ENCODE measurements at regions not wholly inside any gene's neighbourhood (a gene's known extent, or its start where the extent isn't known, plus 50 kb on each side); places are given as distances from the start of the nearest gene placed in this dataset.

GRCh38 chr1:110774398-110774797, 98.5 kb upstream of the CD53 start:
- no peak overlapping the region for H3K4me3 ChIP-seq (ENCODE audit: low read depth, poor library complexity, severe bottlenecking)
- intact Hi-C loops (cut with DNase I; ENCODE audit: low total_unique reads): no loop called here
- TF ChIP-seq CTCF (IDR thresholded peaks at IDR 0.05) (no peak), POLR2A (IDR thresholded peaks at IDR 0.05) (no peak)
- no peak for DNase-seq (ENCODE audit: low spot score in 2 of 2)

- TF ChIP-seq POLR2A (IDR thresholded peaks at IDR 0.05) (no peak), CTCF (IDR thresholded peaks at IDR 0.05) (no peak)
- 43 to 55% methylated on average over 3 of the region's 3 CpGs for WGBS, 2 donors
- intact Hi-C loops (cut with DNase I; ENCODE audit: low total_unique reads): no loop called here
- H3K4me3 ChIP-seq (ENCODE audit: low read depth, poor library complexity, severe bottlenecking): no peak overlapping the region
- DNase-seq (ENCODE audit: low spot score in 2 of 2): no peak
These were observed 99.1 kb upstream of the KCNA3 start for GRCh38 chr1:110773813-110774212.

GRCh38 chr1:110771245-110772022, 96.7 kb upstream of the KCNA3 start:
- intact Hi-C loops (cut with DNase I; ENCODE audit: low total_unique reads): no loop called here
- no peak overlapping the region for H3K4me3 ChIP-seq (ENCODE audit: low read depth, poor library complexity, severe bottlenecking)
- WGBS, 2 donors: 71 to 76% methylated on average over 2 of the region's 2 CpGs
- no peak for DNase-seq (ENCODE audit: low spot score in 2 of 2)
- TF ChIP-seq POLR2A (IDR thresholded peaks at IDR 0.05): no peak
- no peak for TF ChIP-seq CTCF (IDR thresholded peaks at IDR 0.05)

GRCh38 chr1:110770832-110771231, 96.1 kb upstream of the KCNA3 start:
- 61 to 68% methylated on average over 2 of the region's 2 CpGs for WGBS, 2 donors
- no peak for DNase-seq (ENCODE audit: low spot score in 2 of 2)
- H3K4me3 ChIP-seq (ENCODE audit: low read depth, poor library complexity, severe bottlenecking): no peak overlapping the region
- intact Hi-C loops (cut with DNase I; ENCODE audit: low total_unique reads): no loop called here
- TF ChIP-seq CTCF (IDR thresholded peaks at IDR 0.05) (no peak), POLR2A (IDR thresholded peaks at IDR 0.05) (no peak)

GRCh38 chr1:110768605-110769004, 93.9 kb upstream of the KCNA3 start:
- TF ChIP-seq POLR2A (IDR thresholded peaks at IDR 0.05) (no peak), CTCF (IDR thresholded peaks at IDR 0.05) (no peak)
- intact Hi-C loops (cut with DNase I; ENCODE audit: low total_unique reads): no loop called here
- WGBS, 2 donors: 45 to 50% methylated on average over 2 of the region's 2 CpGs
- no peak overlapping the region for H3K4me3 ChIP-seq (ENCODE audit: low read depth, poor library complexity, severe bottlenecking)
- no peak for DNase-seq (ENCODE audit: low spot score in 2 of 2)

GRCh38 chr1:110766336-110766647, 91.6 kb upstream of the KCNA3 start:
- intact Hi-C loops (cut with DNase I; ENCODE audit: low total_unique reads): no loop called here
- no peak overlapping the region for H3K4me3 ChIP-seq (ENCODE audit: low read depth, poor library complexity, severe bottlenecking)
- WGBS, 2 donors: 0 to 13% methylated on average over 1 of the region's 1 CpG
- DNase-seq (ENCODE audit: low spot score in 2 of 2): no peak
- TF ChIP-seq POLR2A (IDR thresholded peaks at IDR 0.05) (no peak), CTCF (IDR thresholded peaks at IDR 0.05) (no peak)

Data from lower leg skin (tissue), 4 donors.